ENCODE measurements at regions not wholly inside any gene's neighbourhood (a gene's known extent, or its start where the extent isn't known, plus 50 kb on each side); places are given as distances from the start of the nearest gene placed in this dataset.

- in situ Hi-C loops (cut with HindIII; ENCODE audit: low sequenced_read_pairs) = loop anchor here (25.0 kb wide), 1 partner anchor 327 kb away; no protein-coding TSS in a partner anchor
These were observed 407.6 kb upstream of the PSMD7 start for GRCh38 chr16:73888840-73889490.

- in situ Hi-C loops (cut with HindIII; ENCODE audit: low sequenced_read_pairs) = loop anchor here (25.0 kb wide), 1 partner anchor 326 kb away; no protein-coding TSS in a partner anchor
These were observed 408.7 kb upstream of the PSMD7 start for GRCh38 chr16:73887911-73888310.

- in situ Hi-C loops (cut with HindIII; ENCODE audit: low sequenced_read_pairs) = loop anchor here (25.0 kb wide), 1 partner anchor 324 kb away; no protein-coding TSS in a partner anchor
These were observed 410.2 kb upstream of the PSMD7 start for GRCh38 chr16:73886426-73886825.

- in situ Hi-C loops (cut with HindIII; ENCODE audit: low sequenced_read_pairs) = loop anchor here (25.0 kb wide), 1 partner anchor 323 kb away; no protein-coding TSS in a partner anchor
These were observed 411.3 kb upstream of the PSMD7 start for GRCh38 chr16:73885319-73885718.

- in situ Hi-C loops (cut with HindIII; ENCODE audit: low sequenced_read_pairs) = loop anchor here (25.0 kb wide), 1 partner anchor 322 kb away; no protein-coding TSS in a partner anchor
These were observed 412.8 kb upstream of the PSMD7 start for GRCh38 chr16:73883841-73884240.

- in situ Hi-C loops (cut with HindIII; ENCODE audit: low sequenced_read_pairs) = loop anchor here (25.0 kb wide), 1 partner anchor 321 kb away; no protein-coding TSS in a partner anchor
These were observed 413.5 kb upstream of the PSMD7 start for GRCh38 chr16:73883126-73883525.

- in situ Hi-C loops (cut with HindIII; ENCODE audit: low sequenced_read_pairs) = loop anchor here (25.0 kb wide), 1 partner anchor 320 kb away; no protein-coding TSS in a partner anchor
These were observed 414.0 kb upstream of the PSMD7 start for GRCh38 chr16:73882651-73883050.

- in situ Hi-C loops (cut with HindIII; ENCODE audit: low sequenced_read_pairs) = loop anchor here (25.0 kb wide), 1 partner anchor 320 kb away; no protein-coding TSS in a partner anchor
These were observed 414.6 kb upstream of the PSMD7 start for GRCh38 chr16:73882033-73882432.

- in situ Hi-C loops (cut with HindIII; ENCODE audit: low sequenced_read_pairs) = loop anchor here (25.0 kb wide), 1 partner anchor 317 kb away; no protein-coding TSS in a partner anchor
These were observed 417.0 kb upstream of the PSMD7 start for GRCh38 chr16:73879621-73880020.

- in situ Hi-C loops (cut with HindIII; ENCODE audit: low sequenced_read_pairs) = loop anchor here (25.0 kb wide), 1 partner anchor 316 kb away; no protein-coding TSS in a partner anchor
These were observed 418.0 kb upstream of the PSMD7 start for GRCh38 chr16:73878611-73879010.

GRCh38 chr16:73877150-73877549 is 419.5 kb upstream of the PSMD7 start:
- in situ Hi-C loops (cut with HindIII; ENCODE audit: low sequenced_read_pairs) = loop anchor here (25.0 kb wide), 1 partner anchor 315 kb away; no protein-coding TSS in a partner anchor

GRCh38 chr16:73875996-73876690 is 420.5 kb upstream of the PSMD7 start:
- in situ Hi-C loops (cut with HindIII; ENCODE audit: low sequenced_read_pairs) = loop anchor here (25.0 kb wide), 1 partner anchor 314 kb away; no protein-coding TSS in a partner anchor

GRCh38 chr16:73874324-73874723 is 422.3 kb upstream of the PSMD7 start:
- in situ Hi-C loops (cut with HindIII; ENCODE audit: low sequenced_read_pairs) = no loop called here

GRCh38 chr16:73873643-73874042 is 423.0 kb upstream of the PSMD7 start:
- in situ Hi-C loops (cut with HindIII; ENCODE audit: low sequenced_read_pairs) = no loop called here

GRCh38 chr16:73872856-73873255 is 423.8 kb upstream of the PSMD7 start:
- in situ Hi-C loops (cut with HindIII; ENCODE audit: low sequenced_read_pairs) = no loop called here

- in situ Hi-C loops (cut with HindIII; ENCODE audit: low sequenced_read_pairs) = no loop called here
These were observed 425.4 kb upstream of the PSMD7 start for GRCh38 chr16:73871088-73871733.

- in situ Hi-C loops (cut with HindIII; ENCODE audit: low sequenced_read_pairs) = no loop called here
These were observed 427.5 kb upstream of the PSMD7 start for GRCh38 chr16:73869126-73869525.

- in situ Hi-C loops (cut with HindIII; ENCODE audit: low sequenced_read_pairs) = no loop called here
These were observed 431.7 kb upstream of the PSMD7 start for GRCh38 chr16:73864868-73865267.

GRCh38 chr16:73858326-73858725 is 438.3 kb upstream of the PSMD7 start:
- in situ Hi-C loops (cut with HindIII; ENCODE audit: low sequenced_read_pairs) = no loop called here

- in situ Hi-C loops (cut with HindIII; ENCODE audit: low sequenced_read_pairs) = no loop called here
These were observed 442.6 kb upstream of the PSMD7 start for GRCh38 chr16:73853968-73854367.

- in situ Hi-C loops (cut with HindIII; ENCODE audit: low sequenced_read_pairs) = no loop called here
These were observed 444.1 kb upstream of the PSMD7 start for GRCh38 chr16:73852561-73852960.

Measured in DLD1 (cell line).